GM23248 (cell line): ENCODE measurements at regions not wholly inside any gene's neighbourhood (a gene's known extent, or its start where the extent isn't known, plus 50 kb on each side); places are given as distances from the start of the nearest gene placed in this dataset.

ENCODE experiments used
- DNase-seq: peaks from one replicate; pipeline ENCODE4 v3.0.0-alpha.2; 2015
- H2AFZ ChIP-seq: fragments of 200-600 bp; sonication (generic); 2 replicates; pipeline ENCODE4 v1.6.1; 2016; ENCODE audit warnings: antibody characterized with exemption
- H3F3A ChIP-seq: fragments of 200-600 bp; sonication (generic); 2 replicates; pipeline ENCODE4 v1.6.1; 2016; ENCODE audit warnings: mild to moderate bottlenecking, antibody characterized with exemption, mixed run types; ENCODE audit not compliant: insufficient read depth
- H3K27ac ChIP-seq: fragments of 200-600 bp; sonication (generic); 2 replicates; pipeline ENCODE4 v1.5.1; 2016; ENCODE audit warnings: mild to moderate bottlenecking
- H3K27me3 ChIP-seq: fragments of 200-600 bp; sonication (generic); replicated peaks from 2 replicates; pipeline ENCODE4 v1.6.1; 2016; ENCODE audit warnings: mild to moderate bottlenecking; ENCODE audit not compliant: insufficient read depth
- H3K36me3 ChIP-seq: fragments of 200-600 bp; sonication (generic); 2 replicates; pipeline ENCODE4 v1.6.1; 2016; ENCODE audit warnings: low read depth, mild to moderate bottlenecking
- H3K4me1 ChIP-seq: fragments of 200-600 bp; sonication (generic); 2 replicates; pipeline ENCODE4 v1.6.1; 2016; ENCODE audit warnings: mild to moderate bottlenecking; ENCODE audit not compliant: insufficient read depth
- H3K4me2 ChIP-seq: fragments of 200-600 bp; sonication (generic); one replicate; pipeline ENCODE4 v1.6.1; 2016; ENCODE audit warnings: mild to moderate bottlenecking; ENCODE audit not compliant: unreplicated experiment
- H3K4me3 ChIP-seq: fragments of 200-600 bp; sonication (generic); 2 replicates; pipeline ENCODE4 v1.5.1; 2016; ENCODE audit warnings: mild to moderate bottlenecking
- H3K79me2 ChIP-seq: fragments of 200-600 bp; sonication (generic); 2 replicates; pipeline ENCODE4 v1.6.1; 2016; ENCODE audit warnings: mild to moderate bottlenecking; ENCODE audit not compliant: insufficient read depth
- H3K9ac ChIP-seq: fragments of 200-600 bp; sonication (generic); 2 replicates; pipeline ENCODE4 v1.6.1; 2016; ENCODE audit warnings: mild to moderate bottlenecking
- H3K9me2 ChIP-seq: fragments of 200-600 bp; sonication (generic); 2 replicates; pipeline ENCODE4 v1.6.1; 2016; ENCODE audit warnings: mixed run types, mild to moderate bottlenecking, moderate library complexity; ENCODE audit not compliant: insufficient read depth
- H3K9me3 ChIP-seq: fragments of 200-600 bp; sonication (generic); one replicate; pipeline ENCODE4 v1.6.1; 2017; ENCODE audit warnings: low read depth
- H4K20me1 ChIP-seq: fragments of 200-600 bp; sonication (generic); 2 replicates; pipeline ENCODE4 v1.6.0; 2016; ENCODE audit not compliant: insufficient read depth
- EZH2 ChIP-seq: fragments of 200-600 bp; sonication (generic); IDR thresholded peaks from 2 replicates; pipeline ENCODE4 v1.6.1; 2018; ENCODE audit warnings: antibody characterized with exemption, mild to moderate bottlenecking; ENCODE audit not compliant: insufficient read depth, poor library complexity, severe bottlenecking
- EZH2phosphoT487 ChIP-seq: fragments of 200-600 bp; sonication (generic); IDR thresholded peaks from 2 replicates; pipeline ENCODE4 v1.6.1; 2018; ENCODE audit warnings: antibody characterized with exemption, moderate library complexity, mild to moderate bottlenecking, low read depth; ENCODE audit not compliant: insufficient read depth
- WGBS, 2 experiments: methylation state at CpG; one replicate each; pipeline ENCODE4 v1.1.6; 2015 to 2017; ENCODE audit warnings: low lambda C conversion rate in 2 of 2, low coverage in 1 of 2; ENCODE audit errors: missing lambda C conversion rate in 2 of 2; 5-methylcytosine and 5-hydroxymethylcytosine counted together
- in situ Hi-C: fragments of 300-500 bp; cut with MboI; formaldehyde crosslinking; loops from 2 replicates; pipeline ENCODE4 v1.15.0; 2020

DNA sequence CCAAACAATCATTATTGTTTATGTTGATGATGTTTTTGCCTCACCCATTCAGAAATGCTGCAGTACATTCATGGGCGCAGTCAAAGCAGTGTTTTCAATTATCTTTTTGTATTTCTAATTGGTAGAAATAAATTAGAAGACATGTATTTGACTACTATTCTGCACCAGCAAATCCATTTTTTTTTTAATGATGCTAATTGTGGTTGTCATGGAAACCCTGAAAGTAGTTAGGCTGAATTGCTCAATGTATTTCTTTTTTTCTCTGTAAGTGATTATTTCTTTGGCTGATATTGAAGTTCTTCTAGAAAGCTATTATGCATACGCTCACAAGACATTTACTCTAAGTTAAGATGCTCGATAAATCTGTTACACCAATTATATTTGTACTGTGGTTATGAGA is 101.2 kb downstream of the RFC3 start:
- no peak for DNase-seq
- H3K79me2 ChIP-seq = no peaks in the 10 kb centered on the region
- peak overlapping the region; percentile 9; the same call in 1 of the 2 replicates for H3K4me3 ChIP-seq
- peaks cover 15% of the 10 kb centered on the region; the same call in 1 of the 2 replicates for H3F3A ChIP-seq
- H3K9ac ChIP-seq = no peak overlapping the region
- H4K20me1 ChIP-seq = no peaks in the 10 kb centered on the region
- 52 to 54% methylated on average over 3 of the region's 3 CpGs for WGBS, 2 experiments
- no peaks in the 10 kb centered on the region for H3K27me3 ChIP-seq
- H3K4me1 ChIP-seq = peaks cover 18% of the 10 kb centered on the region
- no peaks in the 10 kb centered on the region for H3K9me3 ChIP-seq
- H3K4me2 ChIP-seq = peak overlapping the region; percentile 63
- peak overlapping the region; percentile 26 for H3K27ac ChIP-seq
- no peaks in the 10 kb centered on the region for H3K9me2 ChIP-seq
- in situ Hi-C loops = no loop called here
- H3K36me3 ChIP-seq = no peaks in the 10 kb centered on the region
- TF ChIP-seq EZH2phosphoT487 (no peak), EZH2 (no peak)
- no peak overlapping the region for H2AFZ ChIP-seq

DNA sequence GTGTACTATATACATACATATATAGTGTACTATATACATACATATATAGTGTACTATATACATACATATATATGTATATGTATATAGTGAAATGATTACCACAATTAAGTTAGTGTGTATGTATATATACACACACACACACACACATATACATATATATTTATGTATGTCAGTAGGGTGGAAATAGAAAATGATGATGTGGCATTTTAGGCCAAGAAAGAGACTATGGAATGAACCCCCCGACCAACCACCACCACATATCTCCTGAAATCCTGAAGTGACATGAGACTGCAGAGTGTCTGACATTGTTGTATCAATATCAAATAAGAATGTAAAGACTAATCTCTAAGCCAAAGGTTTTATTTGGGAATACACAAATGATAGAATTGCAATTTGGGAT is 107.6 kb downstream of the RFC3 start:
- Histone ChIP-seq H3K4me3 (no peak overlapping the region), H3K4me1 (no peaks in the 10 kb centered on the region), H3K27ac (no peak overlapping the region), H3K4me2 (no peak overlapping the region), H3F3A (no peaks in the 10 kb centered on the region), H3K36me3 (no peaks in the 10 kb centered on the region), H3K79me2 (no peaks in the 10 kb centered on the region), H4K20me1 (no peaks in the 10 kb centered on the region), H3K9me3 (no peaks in the 10 kb centered on the region), H2AFZ (no peak overlapping the region), H3K9ac (no peak overlapping the region), H3K27me3 (no peaks in the 10 kb centered on the region), H3K9me2 (no peaks in the 10 kb centered on the region)
- in situ Hi-C loops = no loop called here
- TF ChIP-seq EZH2phosphoT487 (no peak), EZH2 (no peak)
- 58 to 63% methylated on average over 1 of the region's 1 CpG for WGBS, 2 experiments
- DNase-seq = no peak

DNA sequence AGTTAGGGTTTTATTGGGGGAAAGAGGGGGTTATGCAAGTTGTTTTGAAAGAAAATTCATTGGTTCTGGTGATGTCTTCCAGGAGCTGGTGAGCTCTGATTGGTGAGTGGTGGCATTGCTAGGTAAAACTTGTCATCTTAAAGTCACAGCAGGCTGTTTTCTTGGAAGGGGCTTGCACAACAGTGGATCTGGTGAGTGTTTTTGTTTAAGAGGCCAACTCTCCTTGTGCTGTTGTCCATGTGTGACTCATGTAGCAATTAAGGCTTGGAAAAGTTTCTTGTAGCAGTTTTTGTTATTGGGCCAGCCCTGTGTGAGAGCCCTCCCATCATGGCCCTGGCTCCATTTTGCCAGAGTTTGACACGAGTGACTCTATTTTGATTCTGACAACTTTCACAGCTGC is 109.4 kb downstream of the RFC3 start:
- Histone ChIP-seq H3K9ac (no peak overlapping the region), H3K4me3 (no peak overlapping the region), H3K9me3 (no peaks in the 10 kb centered on the region), H3F3A (no peaks in the 10 kb centered on the region), H3K36me3 (no peaks in the 10 kb centered on the region), H3K27ac (no peak overlapping the region), H4K20me1 (no peaks in the 10 kb centered on the region), H3K27me3 (no peaks in the 10 kb centered on the region), H3K79me2 (no peaks in the 10 kb centered on the region), H3K9me2 (no peaks in the 10 kb centered on the region), H3K4me2 (no peak overlapping the region), H2AFZ (no peak overlapping the region), H3K4me1 (no peaks in the 10 kb centered on the region)
- in situ Hi-C loops = no loop called here
- 0 to 10% methylated on average over 1 of the region's 1 CpG for WGBS, 2 experiments
- peak; percentile 73 for DNase-seq
- TF ChIP-seq EZH2phosphoT487 = no peak
- no peak for TF ChIP-seq EZH2

DNA sequence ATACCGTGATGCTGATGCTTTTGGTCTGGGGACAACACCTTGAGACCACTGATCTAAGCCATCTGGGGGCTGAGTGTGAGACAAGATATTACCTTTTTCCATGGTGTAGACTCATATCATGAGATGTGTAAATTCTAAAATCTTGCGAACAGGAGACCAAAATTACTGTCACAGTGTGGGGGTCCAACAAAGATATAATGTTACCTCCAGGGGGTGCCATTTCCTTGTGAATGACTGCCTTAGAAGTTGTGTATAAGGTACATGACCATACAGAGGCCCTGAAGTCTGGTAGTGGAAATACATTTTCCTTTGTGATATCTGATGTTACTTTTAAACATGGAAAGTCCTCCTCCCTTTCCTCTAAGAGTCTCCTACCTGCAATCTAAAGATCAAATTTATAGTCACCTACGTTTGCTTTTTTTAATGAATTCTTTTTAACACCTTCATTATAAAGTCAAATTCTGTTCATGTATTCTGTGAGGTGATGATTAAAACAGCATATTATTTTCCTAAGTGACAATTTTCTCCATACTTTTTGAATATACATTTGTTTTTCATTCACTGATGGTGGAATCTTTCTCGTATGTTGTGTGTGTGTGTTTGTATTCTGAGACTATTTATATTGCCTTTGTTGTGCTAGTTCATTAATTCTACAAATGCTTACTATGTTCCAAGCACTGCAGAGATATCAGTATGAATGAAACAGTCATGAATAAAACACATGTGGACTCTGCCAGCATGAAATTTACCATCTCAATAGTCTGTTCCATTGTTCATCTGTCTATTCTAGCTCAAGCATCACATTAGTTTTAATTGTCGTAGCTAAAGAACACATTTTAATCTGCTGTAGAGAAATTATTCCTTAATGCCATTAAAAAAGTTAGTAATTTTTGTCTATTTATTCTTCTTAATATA is 113.7 kb downstream of the RFC3 start:
- no peaks in the 10 kb centered on the region for H3K27me3 ChIP-seq
- DNase-seq = peak; percentile 74
- H3K4me1 ChIP-seq = no peaks in the 10 kb centered on the region
- no peaks in the 10 kb centered on the region for H3K79me2 ChIP-seq
- H2AFZ ChIP-seq = no peak overlapping the region
- no peak overlapping the region for H3K27ac ChIP-seq
- no peaks in the 10 kb centered on the region for H3F3A ChIP-seq
- H3K9me3 ChIP-seq = no peaks in the 10 kb centered on the region
- H3K9ac ChIP-seq = no peak overlapping the region
- no peak overlapping the region for H3K4me3 ChIP-seq
- H3K4me2 ChIP-seq = no peak overlapping the region
- in situ Hi-C loops = loop anchor here (10.0 kb wide), 2 partner anchors 143 to 1223 kb away; no protein-coding TSS in a partner anchor
- H3K36me3 ChIP-seq = no peaks in the 10 kb centered on the region
- WGBS, 2 experiments = 85% methylated on average over 5 of the region's 5 CpGs
- TF ChIP-seq EZH2 = no peak
- TF ChIP-seq EZH2phosphoT487 = no peak
- no peaks in the 10 kb centered on the region for H3K9me2 ChIP-seq
- H4K20me1 ChIP-seq = no peaks in the 10 kb centered on the region
